WTC11 (cell line): ENCODE measurements at regions not wholly inside any gene's neighbourhood (a gene's known extent, or its start where the extent isn't known, plus 50 kb on each side); places are given as distances from the start of the nearest gene placed in this dataset.

Source experiments
- CTCF ChIP-seq: fragments of 200-600 bp; IDR thresholded peaks from 2 replicates; pipeline ENCODE4 v1.8.0; 2022; ENCODE audit warnings: antibody characterized with exemption
- FOXP4 ChIP-seq: sonication (generic); formaldehyde crosslinking; IDR thresholded peaks from 2 replicates; pipeline ENCODE4 v1.8.0; 2022; ENCODE audit warnings: mild to moderate bottlenecking, missing genetic modification reagents
- GTF2I ChIP-seq: fragments of 250-450 bp; sonication (Bioruptor Pico); conservative IDR thresholded peaks from 2 replicates; pipeline ENCODE4 v1.4.0; 2021; ENCODE audit warnings: mild to moderate bottlenecking
- MLX ChIP-seq: sonication (generic); formaldehyde crosslinking; IDR thresholded peaks from 2 replicates; pipeline ENCODE4 v1.8.1; 2023; ENCODE audit warnings: mild to moderate bottlenecking, missing genetic modification reagents, moderate library complexity
- SMAD3 ChIP-seq: sonication (generic); formaldehyde crosslinking; IDR thresholded peaks from 2 replicates; pipeline ENCODE4 v1.8.0; 2022; ENCODE audit warnings: missing genetic modification reagents, mild to moderate bottlenecking, borderline replicate concordance
- ZNF263 ChIP-seq: sonication (generic); formaldehyde crosslinking; IDR thresholded peaks from 2 replicates; pipeline ENCODE4 v1.8.1; 2022; ENCODE audit warnings: low read depth, mild to moderate bottlenecking, moderate library complexity, missing genetic modification reagents
- ZNF425 ChIP-seq: fragments of 250-450 bp; sonication (Bioruptor Pico); conservative IDR thresholded peaks from 2 replicates; pipeline ENCODE4 v1.9.0; 2021; ENCODE audit warnings: mild to moderate bottlenecking

GRCh38 chr2:47300081-47300480 lies 69.0 kb upstream of the EPCAM start:
- no peak for TF ChIP-seq GTF2I (CRISPR knock-in tag)
- TF ChIP-seq CTCF = no peak
- no peak for TF ChIP-seq ZNF425 (CRISPR knock-in tag)
- TF ChIP-seq MLX = no peak
- TF ChIP-seq SMAD3 (CRISPR knock-in tag) = no peak
- no peak for TF ChIP-seq ZNF263 (CRISPR knock-in tag)
- TF ChIP-seq FOXP4 (CRISPR knock-in tag) = no peak
